Neural progenitor cell (in vitro differentiated cells): ENCODE measurements at regions not wholly inside any gene's neighbourhood (a gene's known extent, or its start where the extent isn't known, plus 50 kb on each side); places are given as distances from the start of the nearest gene placed in this dataset.

Experiments used
- CTCF ChIP-seq: fragments of 200-600 bp; sonication (generic); IDR thresholded peaks from 2 replicates; pipeline ENCODE4 v1.5.1; 2017; ENCODE audit warnings: antibody characterized with exemption, mild to moderate bottlenecking
- EZH2 ChIP-seq: fragments of 200-600 bp; sonication (generic); IDR thresholded peaks from 2 replicates; pipeline ENCODE4 v1.6.1; 2017; ENCODE audit warnings: antibody characterized with exemption, mild to moderate bottlenecking, moderate library complexity
- EZH2phosphoT487 ChIP-seq: fragments of 200-600 bp; sonication (generic); IDR thresholded peaks from 2 replicates; pipeline ENCODE4 v1.6.1; 2017; ENCODE audit warnings: antibody characterized with exemption

- no peak for TF ChIP-seq CTCF
- no peak for TF ChIP-seq EZH2phosphoT487
- TF ChIP-seq EZH2: no peak
Observed at GRCh38 chr16:20218093-20218492, 109.2 kb downstream of the GP2 start.
